Transverse colon (tissue), 4 donors: ENCODE measurements at regions not wholly inside any gene's neighbourhood (a gene's known extent, or its start where the extent isn't known, plus 50 kb on each side); places are given as distances from the start of the nearest gene placed in this dataset.
A peak's percentile ranks its signal among the peaks of the same experiment; 100 is the strongest.

Experiments used
- DNase-seq: peaks from one replicate; pipeline ENCODE4 v3.0.0-alpha.2; 2019
- H3K27ac ChIP-seq, 4 donors: fragments of 200-600 bp; sonication (generic); 2 replicates each; pipeline ENCODE4 v1.5.1; 2016 to 2018; ENCODE audit warnings: inconsistent platforms in 4 of 4
- H3K27me3 ChIP-seq: fragments of 200-600 bp; sonication (generic); 2 replicates; pipeline ENCODE4 v1.5.1; 2017; ENCODE audit warnings: inconsistent platforms
- H3K36me3 ChIP-seq, 4 donors: fragments of 200-600 bp; sonication (generic); 2 replicates each; pipeline ENCODE4 v1.5.1; 2017 to 2019; ENCODE audit warnings: inconsistent platforms in 4 of 4
- H3K4me1 ChIP-seq, 4 donors: fragments of 200-600 bp; sonication (generic); 2 replicates each; pipeline ENCODE4 v1.5.1; 2017 to 2020; ENCODE audit warnings: inconsistent platforms in 4 of 4
- H3K4me3 ChIP-seq, 4 donors: fragments of 200-600 bp; sonication (generic); 1 replicate in 1 of 4; 2 replicates in 3 of 4; pipeline versions ENCODE4 v1.5.1 to v1.6.1; 2017 to 2019; ENCODE audit warnings: inconsistent platforms in 4 of 4
- H3K9me3 ChIP-seq, 2 donors: fragments of 200-600 bp; sonication (generic); 2 replicates each; pipeline ENCODE4 v1.5.1; 2017 to 2019; ENCODE audit warnings: inconsistent platforms in 2 of 2
- EP300 ChIP-seq: sonication (generic); formaldehyde crosslinking; IDR thresholded peaks from one replicate; pipeline ENCODE4 v1.6.1; 2017; ENCODE audit warnings: antibody characterized with exemption, low read depth
- POLR2A ChIP-seq: fragments of 450-650 bp; IDR thresholded peaks from one replicate; pipeline ENCODE4 v1.6.1; 2016; ENCODE audit warnings: antibody characterized with exemption, mild to moderate bottlenecking, moderate library complexity
- POLR2AphosphoS5 ChIP-seq, 3 donors: sonication (generic); formaldehyde crosslinking; IDR thresholded peaks; one replicate each; pipeline ENCODE4 v1.6.1; 2016; ENCODE audit warnings: antibody characterized with exemption in 3 of 3
- WGBS, 2 donors: methylation state at CpG; one replicate each; pipeline ENCODE4 v1.1.5; 2018; ENCODE audit warnings: low coverage in 1 of 2; 5-methylcytosine and 5-hydroxymethylcytosine counted together
- in situ Hi-C, 4 donors: fragments of 200-750 bp; cut with MboI; loops; one replicate each; pipeline versions ENCODE4 v1.15.0 to v1.15.1; 2017; ENCODE audit warnings: low sequenced_read_pairs in 3 of 4, low pct_ligation_motif_present in 1 of 4, low pct_unique_long_range_greater_than_20kb in 1 of 4
- intact Hi-C: fragments of 100-400 bp; cut with DNase I; formaldehyde crosslinking; loops from one replicate; pipeline ENCODE4 v1.15.1; 2023; ENCODE audit warnings: low total_unique reads
- TF ChIP-seq, protein P1 (sequence below), 5 experiments: fragments of 200-600 bp in 3 of 5; fragments of 450-650 bp in 2 of 5; sonication (generic) in 3 of 5; IDR thresholded peaks; 1 replicate in 2 of 5; 2 replicates in 3 of 5; pipeline ENCODE4 v1.5.1; 2016 to 2017; ENCODE audit warnings: antibody characterized with exemption in 5 of 5, inconsistent platforms in 3 of 5, mild to moderate bottlenecking in 2 of 5, moderate library complexity in 1 of 5

DNA sequence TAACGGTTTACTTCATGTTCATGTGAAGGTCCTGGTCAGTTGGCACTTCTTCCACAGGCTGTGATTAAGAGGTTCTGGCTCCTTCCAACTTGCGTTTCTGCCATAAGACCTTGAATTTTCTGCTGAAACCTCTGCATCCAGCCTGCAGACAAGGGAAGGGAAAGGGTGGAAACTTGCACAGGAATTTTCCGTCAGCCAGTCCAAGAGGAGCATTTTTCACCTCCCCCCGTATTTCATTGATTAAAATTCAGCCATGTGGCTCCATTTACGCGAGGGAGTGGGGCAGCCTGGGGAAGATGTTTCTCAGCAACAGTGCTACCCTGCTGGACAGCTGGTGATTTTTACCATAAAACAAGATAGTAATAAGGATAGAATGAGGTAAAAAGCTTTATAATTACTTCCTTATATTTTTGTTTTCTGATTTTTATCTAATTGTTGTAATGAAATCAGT is 101.5 kb upstream of the SMIM36 start:
- in situ Hi-C loops = no loop called here
- no peak for TF ChIP-seq POLR2AphosphoS5 (IDR thresholded peaks at IDR 0.05)
- TF ChIP-seq EP300 = no peak
- TF ChIP-seq, protein P1, sequence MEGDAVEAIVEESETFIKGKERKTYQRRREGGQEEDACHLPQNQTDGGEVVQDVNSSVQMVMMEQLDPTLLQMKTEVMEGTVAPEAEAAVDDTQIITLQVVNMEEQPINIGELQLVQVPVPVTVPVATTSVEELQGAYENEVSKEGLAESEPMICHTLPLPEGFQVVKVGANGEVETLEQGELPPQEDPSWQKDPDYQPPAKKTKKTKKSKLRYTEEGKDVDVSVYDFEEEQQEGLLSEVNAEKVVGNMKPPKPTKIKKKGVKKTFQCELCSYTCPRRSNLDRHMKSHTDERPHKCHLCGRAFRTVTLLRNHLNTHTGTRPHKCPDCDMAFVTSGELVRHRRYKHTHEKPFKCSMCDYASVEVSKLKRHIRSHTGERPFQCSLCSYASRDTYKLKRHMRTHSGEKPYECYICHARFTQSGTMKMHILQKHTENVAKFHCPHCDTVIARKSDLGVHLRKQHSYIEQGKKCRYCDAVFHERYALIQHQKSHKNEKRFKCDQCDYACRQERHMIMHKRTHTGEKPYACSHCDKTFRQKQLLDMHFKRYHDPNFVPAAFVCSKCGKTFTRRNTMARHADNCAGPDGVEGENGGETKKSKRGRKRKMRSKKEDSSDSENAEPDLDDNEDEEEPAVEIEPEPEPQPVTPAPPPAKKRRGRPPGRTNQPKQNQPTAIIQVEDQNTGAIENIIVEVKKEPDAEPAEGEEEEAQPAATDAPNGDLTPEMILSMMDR (IDR thresholded peaks at IDR 0.05) = no peak
- no peak for TF ChIP-seq POLR2A
- no peaks in the 10 kb centered on the region for H3K36me3 ChIP-seq
- intact Hi-C loops = no loop called here
- no peaks in the 10 kb centered on the region for H3K27me3 ChIP-seq
- DNase-seq = no peak
- H3K4me1 ChIP-seq = peaks cover 0 to 22% (median 2%) of the 10 kb centered on the region in 4 donors
- no peaks in the 10 kb centered on the region for H3K9me3 ChIP-seq
- 58 to 61% methylated on average over 5 to 6 of the region's 6 CpGs for whole genome bisulfite sequencing, 2 donors
- no peak overlapping the region for H3K4me3 ChIP-seq
- no peak overlapping the region for H3K27ac ChIP-seq

DNA sequence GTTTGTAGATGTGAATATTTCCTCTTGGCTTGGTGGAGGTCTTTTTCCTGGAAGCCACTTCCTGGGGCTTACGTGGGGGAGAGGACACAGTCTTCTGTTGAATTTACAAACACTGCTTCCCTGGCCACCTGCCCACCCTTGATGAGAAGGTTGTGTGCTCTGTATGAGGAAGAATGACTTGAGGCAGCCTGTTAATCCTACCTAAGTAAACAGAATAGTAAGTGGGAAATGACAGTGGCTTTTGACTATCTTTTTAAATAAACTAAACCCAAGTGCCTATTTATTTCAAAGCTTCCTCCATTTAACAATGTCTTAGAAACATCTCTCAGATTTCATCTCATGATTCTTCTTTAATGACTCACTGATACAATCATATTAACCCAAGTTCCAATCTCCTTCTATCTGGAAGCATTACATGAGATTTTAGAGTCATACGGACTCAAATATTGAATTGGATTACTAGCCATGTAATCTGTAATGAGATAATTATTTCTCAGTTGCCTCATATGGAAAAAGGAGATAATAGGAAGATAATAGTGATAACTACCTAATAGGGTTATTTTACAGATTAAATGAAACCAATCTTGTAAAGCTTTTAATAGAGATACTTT is 96.6 kb upstream of the SMIM36 start:
- DNase-seq = peak; percentile 73
- 18 to 60% methylated on average over 1 to 2 of the region's 2 CpGs for WGBS, 2 donors
- no peaks in the 10 kb centered on the region for H3K36me3 ChIP-seq
- H3K9me3 ChIP-seq = no peaks in the 10 kb centered on the region
- intact Hi-C loops (no loop called here), in situ Hi-C loops (no loop called here)
- no peak for TF ChIP-seq POLR2A
- TF ChIP-seq POLR2AphosphoS5 (IDR thresholded peaks at IDR 0.05) = peak; percentile 20 to 75 (median 72)
- peaks cover 0 to 29% (median 6%) of the 10 kb centered on the region in 4 donors for H3K4me1 ChIP-seq
- H3K27me3 ChIP-seq = no peaks in the 10 kb centered on the region
- peak overlapping the region; percentile 26 to 74 (median 57) for H3K27ac ChIP-seq
- H3K4me3 ChIP-seq = no peak overlapping the region

DNA sequence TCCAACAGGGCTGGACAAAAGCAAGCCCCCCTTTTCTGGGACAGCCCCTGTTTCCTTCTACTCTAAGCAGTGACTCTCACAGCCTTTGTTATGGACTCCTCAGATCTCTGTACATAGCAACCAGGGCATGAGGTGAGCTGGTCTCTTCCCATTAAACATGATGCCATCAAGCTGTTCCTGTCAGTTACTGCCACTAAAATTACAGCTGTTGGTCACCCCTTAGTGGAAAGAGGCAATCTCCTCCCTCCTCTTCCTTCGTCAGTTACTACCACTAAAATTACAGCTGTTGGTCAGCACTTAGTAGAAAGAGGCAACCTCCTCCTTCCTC is 95.2 kb upstream of the SMIM36 start:
- H3K27ac ChIP-seq = peak overlapping the region; percentile 26 to 74 (median 57)
- no peak overlapping the region for H3K4me3 ChIP-seq
- H3K9me3 ChIP-seq = no peaks in the 10 kb centered on the region
- 60 to 62% methylated on average over 1 of the region's 1 CpG for WGBS, 2 donors
- no peaks in the 10 kb centered on the region for H3K27me3 ChIP-seq
- no peaks in the 10 kb centered on the region for H3K36me3 ChIP-seq
- TF ChIP-seq, protein P1 (IDR thresholded peaks at IDR 0.05) = no peak
- TF ChIP-seq POLR2AphosphoS5 (IDR thresholded peaks at IDR 0.05) (peak in 1 of 3 donors; percentile 49), POLR2A (no peak)
- intact Hi-C loops (no loop called here), in situ Hi-C loops (no loop called here)
- H3K4me1 ChIP-seq = peaks cover 0 to 29% (median 6%) of the 10 kb centered on the region in 4 donors
- no peak for DNase-seq

DNA sequence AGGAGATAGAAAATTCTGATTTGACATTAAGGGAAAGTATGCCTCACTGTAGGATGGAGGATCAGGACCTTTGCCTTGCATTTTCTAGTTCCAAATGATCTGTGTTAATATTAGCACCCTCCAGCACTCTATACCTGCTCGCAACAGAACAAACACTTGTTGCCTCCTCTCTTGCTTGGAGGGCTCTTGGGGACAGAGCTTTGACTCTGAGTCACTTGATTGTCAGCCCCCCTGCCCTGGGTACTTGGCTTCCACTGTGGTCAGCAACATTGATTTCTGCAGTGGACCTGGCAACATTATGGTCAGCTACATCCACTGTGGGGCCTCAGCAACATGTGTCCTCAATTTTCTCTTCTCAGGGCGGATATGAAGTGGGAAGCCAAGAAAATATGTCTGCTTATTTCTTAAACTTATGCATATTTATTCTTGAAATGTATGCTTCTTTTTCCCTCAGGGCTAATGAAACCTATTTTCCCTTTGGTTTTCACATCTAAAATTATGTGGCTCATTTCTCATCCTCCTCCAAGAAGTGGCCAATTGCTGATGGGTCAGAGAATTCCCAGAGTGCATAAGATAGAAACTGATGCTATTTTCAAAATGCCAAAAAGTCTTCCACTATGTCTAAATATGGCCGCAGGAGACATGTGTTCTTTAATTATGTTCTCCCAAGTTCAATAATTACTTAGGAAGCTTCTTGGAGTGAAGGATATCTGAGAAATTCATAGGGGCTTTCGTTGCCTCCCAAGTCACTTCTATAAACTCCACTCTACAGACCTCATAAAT is 94.6 kb upstream of the SMIM36 start:
- no peak for DNase-seq
- H3K27me3 ChIP-seq = no peaks in the 10 kb centered on the region
- no peaks in the 10 kb centered on the region for H3K9me3 ChIP-seq
- H3K27ac ChIP-seq = peak overlapping the region in 2 of 4 donors; percentile 41 to 73
- intact Hi-C loops (no loop called here), in situ Hi-C loops (no loop called here)
- H3K4me1 ChIP-seq = peaks cover 0 to 23% (median 6%) of the 10 kb centered on the region in 4 donors
- H3K36me3 ChIP-seq = no peaks in the 10 kb centered on the region
- TF ChIP-seq POLR2A = no peak
- no peak for TF ChIP-seq POLR2AphosphoS5 (IDR thresholded peaks at IDR 0.05)
- no peak for TF ChIP-seq EP300
- TF ChIP-seq, protein P1 (IDR thresholded peaks at IDR 0.05) = no peak
- 61 to 83% methylated on average over 3 to 4 of the region's 4 CpGs for WGBS, 2 donors
- H3K4me3 ChIP-seq = no peak overlapping the region
